IMR-90 (cell line): ENCODE measurements at regions not wholly inside any gene's neighbourhood (a gene's known extent, or its start where the extent isn't known, plus 50 kb on each side); places are given as distances from the start of the nearest gene placed in this dataset.

Experiments
- ATAC-seq: fragments of 200-7000 bp; cut with Tn5 transposase; 2 replicates; pipeline ENCODE4 v1.9.1; 2020; ENCODE audit warnings: low read depth, mild to moderate bottlenecking, moderate library complexity
- BruUV-seq: library from RNA; stranded (reverse); fragments of 400-500 nt; replicated peaks from 2 replicates; lab custom pipeline; 2021; lab: Mats Ljungman, UMichigan
- CTCF ChIA-PET: fragments of 300-600 bp; formaldehyde crosslinking; extraction: SDS; loops from one replicate; lab custom pipeline; 2021; ENCODE audit warnings: antibody characterized with exemption; lab: Yijun Ruan, JAX
- POLR2A ChIA-PET: fragments of 300-600 bp; sonication (Branson Sonifier 250); formaldehyde crosslinking; loops from one replicate; lab custom pipeline; 2022; ENCODE audit warnings: antibody characterized with exemption; ENCODE audit not compliant: unreplicated experiment; lab: Charles Lee
- DNase-seq: peaks from one replicate; pipeline ENCODE4 v3.0.0; 2013
- H2AFZ ChIP-seq: replicated peaks from 2 replicates; pipeline ENCODE3; 2013; ENCODE audit warnings: low read length, mild to moderate bottlenecking; ENCODE audit not compliant: poor library complexity
- H2AK5ac ChIP-seq: 2 replicates; pipeline ENCODE4 v1.6.1; 2013; ENCODE audit warnings: low read depth, low read length, inconsistent platforms
- H2AK9ac ChIP-seq: replicated peaks from 2 replicates; pipeline ENCODE3; 2013; ENCODE audit warnings: mild to moderate bottlenecking, low read depth, low read length, moderate library complexity; ENCODE audit not compliant: poor library complexity
- H2BK120ac ChIP-seq: 2 replicates; pipeline ENCODE4 v1.6.1; 2013; ENCODE audit warnings: low read depth, low read length, inconsistent platforms
- H2BK15ac ChIP-seq: 3 replicates; pipeline ENCODE4 v1.6.1; 2013; ENCODE audit warnings: low read depth, low read length, inconsistent platforms
- H2BK20ac ChIP-seq: 2 replicates; pipeline ENCODE4 v1.6.1; 2013; ENCODE audit warnings: low read depth, mild to moderate bottlenecking, inconsistent platforms, low read length, moderate library complexity
- H2BK5ac ChIP-seq: 2 replicates; pipeline ENCODE4 v1.6.1; 2013; ENCODE audit warnings: mild to moderate bottlenecking, low read depth, low read length, inconsistent platforms; ENCODE audit not compliant: poor library complexity, severe bottlenecking
- H3K14ac ChIP-seq: replicated peaks from 2 replicates; pipeline ENCODE4 v1.6.1; 2013; ENCODE audit warnings: low read depth, low read length, inconsistent platforms
- H3K18ac ChIP-seq: 2 replicates; pipeline ENCODE4 v1.6.1; 2013; ENCODE audit warnings: low read depth, low read length, control low read depth
- H3K23ac ChIP-seq: 2 replicates; pipeline ENCODE4 v1.6.1; 2013; ENCODE audit warnings: low read depth, low read length, inconsistent platforms
- H3K27ac ChIP-seq: 2 replicates; pipeline ENCODE4 v1.5.1; 2013; ENCODE audit warnings: mild to moderate bottlenecking, control low read depth, low read length; ENCODE audit not compliant: insufficient read depth
- H3K27me3 ChIP-seq: 2 replicates; pipeline ENCODE4 v1.6.1; 2013; ENCODE audit warnings: low read length; ENCODE audit not compliant: control insufficient read depth, insufficient read depth
- H3K36me3 ChIP-seq: 2 replicates; pipeline ENCODE4 v1.6.1; 2013; ENCODE audit warnings: low read length, mixed read lengths; ENCODE audit not compliant: control insufficient read depth, insufficient read depth
- H3K4ac ChIP-seq: 2 replicates; pipeline ENCODE4 v1.6.1; 2013; ENCODE audit warnings: low read depth, low read length, inconsistent platforms
- H3K4me1 ChIP-seq: 2 replicates; pipeline ENCODE4 v1.6.1; 2013; ENCODE audit warnings: low read length, mixed read lengths; ENCODE audit not compliant: control insufficient read depth, insufficient read depth
- H3K4me2 ChIP-seq: 2 replicates; pipeline ENCODE4 v1.6.1; 2013; ENCODE audit warnings: low read depth, mild to moderate bottlenecking, control low read depth, low read length, moderate library complexity
- H3K4me3 ChIP-seq: 2 replicates; pipeline ENCODE4 v1.5.1; 2013; ENCODE audit warnings: low read depth, mild to moderate bottlenecking, control low read depth, low read length, moderate library complexity; ENCODE audit not compliant: insufficient read depth
- H3K56ac ChIP-seq: 2 replicates; pipeline ENCODE4 v1.6.1; 2013; ENCODE audit warnings: low read length, inconsistent platforms; ENCODE audit not compliant: insufficient read depth; ENCODE audit errors: extremely low read depth
- H3K79me1 ChIP-seq, 2 experiments: 2 replicates each; pipeline ENCODE4 v1.6.1; 2013; ENCODE audit warnings: low read length in 2 of 2, inconsistent platforms in 1 of 2, low read depth in 1 of 2
- H3K9ac ChIP-seq: 2 replicates; pipeline ENCODE4 v1.6.1; 2013; ENCODE audit warnings: low read depth, low read length, control low read depth
- H3K9me1 ChIP-seq: 2 replicates; pipeline ENCODE4 v1.6.1; 2013; ENCODE audit warnings: low read length, inconsistent platforms; ENCODE audit not compliant: insufficient read depth
- H3K9me3 ChIP-seq: 2 replicates; pipeline ENCODE4 v1.6.1; 2013; ENCODE audit warnings: low read length; ENCODE audit not compliant: control insufficient read depth, insufficient read depth
- H4K20me1 ChIP-seq: 2 replicates; pipeline ENCODE4 v1.6.1; 2013; ENCODE audit warnings: low read length, inconsistent platforms; ENCODE audit not compliant: insufficient read depth
- H4K5ac ChIP-seq: 2 replicates; pipeline ENCODE4 v1.6.1; 2013; ENCODE audit warnings: mild to moderate bottlenecking, low read depth, low read length, control low read depth
- H4K8ac ChIP-seq, 2 experiments: 2 replicates each; pipeline ENCODE4 v1.6.1; 2013; ENCODE audit warnings: low read depth in 2 of 2, low read length in 2 of 2, control low read depth in 1 of 2, inconsistent platforms in 1 of 2
- H4K91ac ChIP-seq: 2 replicates; pipeline ENCODE4 v1.6.1; 2013; ENCODE audit warnings: low read depth, low read length, inconsistent platforms; ENCODE audit not compliant: insufficient read depth
- BHLHE40 ChIP-seq: fragments of 150-350 bp; IDR thresholded peaks from 2 replicates; pipeline ENCODE4 v1.6.1; 2016; ENCODE audit warnings: mild to moderate bottlenecking, low read depth, low read length
- CHD1 ChIP-seq: IDR thresholded peaks from 2 replicates; pipeline ENCODE4 v1.6.1; 2012; ENCODE audit warnings: low read depth, low read length, improper control_type of control experiment
- MAFK ChIP-seq: IDR thresholded peaks from 2 replicates; pipeline ENCODE4 v1.6.1; 2012; ENCODE audit warnings: low read depth, low read length, improper control_type of control experiment
- MXI1 ChIP-seq: IDR thresholded peaks from 2 replicates; pipeline ENCODE4 v1.6.1; 2012; ENCODE audit warnings: low read depth, mild to moderate bottlenecking, low read length, moderate library complexity, borderline replicate concordance
- POLR2A ChIP-seq: IDR thresholded peaks from 2 replicates; pipeline ENCODE4 v1.6.1; 2012; ENCODE audit warnings: mild to moderate bottlenecking, low read depth, low read length
- RAD21 ChIP-seq: IDR thresholded peaks from 2 replicates; pipeline ENCODE4 v1.6.1; 2012; ENCODE audit warnings: low read length, improper control_type of control experiment
- RFX5 ChIP-seq: IDR thresholded peaks from 2 replicates; pipeline ENCODE4 v1.8.0; 2012; ENCODE audit warnings: low read depth, mild to moderate bottlenecking, low read length, moderate library complexity
- USF2 ChIP-seq: fragments of 150-350 bp; IDR thresholded peaks from 2 replicates; pipeline ENCODE4 v1.6.1; 2017; ENCODE audit warnings: mild to moderate bottlenecking, antibody characterized with exemption, low read length, low read depth
- WGBS, 2 experiments: methylation state at CpG; one replicate each; pipeline versions ENCODE4 v1.1.5 to v1.1.7; 2013; ENCODE audit warnings: missing lambda C conversion rate in 2 of 2; ENCODE audit not compliant: insufficient read length in 1 of 2; ENCODE audit errors: extremely low coverage in 2 of 2; 5-methylcytosine and 5-hydroxymethylcytosine counted together
- dilution Hi-C: fragments of 300-500 bp; cut with HindIII; formaldehyde crosslinking; loops from one replicate; pipeline ENCODE4 v1.14.3; 2018; ENCODE audit warnings: low sequenced_read_pairs; ENCODE audit not compliant: unreplicated experiment
- in situ Hi-C: fragments of 300-500 bp; cut with MboI; formaldehyde crosslinking; loops from 3 replicates; pipeline ENCODE4 v1.14.3; 2019; ENCODE audit warnings: low sequenced_read_pairs, inconsistent platforms, mixed read lengths
- intact Hi-C: fragments of 100-400 bp; cut with micrococcal nuclease; formaldehyde crosslinking; loops from 2 replicates; pipeline ENCODE4 v1.10.0; 2022

DNA sequence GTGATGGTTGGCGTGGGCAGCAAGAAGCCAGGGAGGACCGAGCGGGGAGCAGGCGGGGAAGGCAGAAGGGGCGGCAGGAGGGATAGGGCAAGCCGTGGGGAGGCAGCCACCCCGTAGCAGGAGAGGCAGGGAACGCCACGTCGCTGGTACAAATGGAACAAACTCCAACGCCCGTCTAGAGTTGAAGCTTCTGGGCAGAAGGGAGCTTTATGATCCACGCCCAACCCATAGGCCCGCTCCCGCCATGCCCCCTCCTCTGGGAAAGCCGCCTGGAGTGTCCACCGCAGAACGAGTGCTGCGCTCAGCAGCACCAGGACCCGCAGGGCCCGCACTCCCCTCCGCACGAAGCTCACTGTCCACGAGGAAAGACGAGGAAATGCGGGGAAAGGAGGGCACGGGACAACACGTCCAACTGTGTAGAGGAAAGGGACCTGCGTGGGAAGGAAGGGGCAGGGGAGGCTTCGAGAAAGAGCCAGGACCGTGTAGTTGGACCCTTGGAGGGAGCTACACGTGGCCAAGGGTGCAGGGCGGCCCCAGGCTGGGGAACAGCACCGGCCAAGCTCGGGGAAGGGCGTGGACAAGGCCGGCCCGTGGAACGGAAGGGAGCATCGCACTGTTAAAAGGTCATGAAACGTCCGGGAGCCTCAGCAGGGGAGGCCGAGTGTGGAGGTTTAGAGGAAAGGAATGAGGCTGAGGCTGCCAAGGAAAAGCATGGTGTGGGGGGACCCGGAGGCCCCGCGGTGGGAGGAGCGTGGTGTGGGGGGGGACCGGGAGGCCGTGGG is 204.0 kb downstream of the DLL1 start:
- Histone ChIP-seq H4K8ac (no peak overlapping the region), H2BK120ac (no peak overlapping the region), H4K91ac (no peak overlapping the region), H2BK20ac (no peak overlapping the region), H3K4me3 (no peak overlapping the region), H3K79me1 (no peaks in the 10 kb centered on the region), H3K4ac (no peak overlapping the region), H3K4me1 (no peaks in the 10 kb centered on the region), H4K5ac (no peak overlapping the region), H3K9me1 (no peaks in the 10 kb centered on the region), H3K9ac (no peak overlapping the region), H4K20me1 (no peaks in the 10 kb centered on the region), H2AFZ (no peak overlapping the region), H2AK9ac (no peak overlapping the region), H3K36me3 (no peaks in the 10 kb centered on the region), H3K9me3 (peaks cover 41% of the 10 kb centered on the region), H3K56ac (no peak overlapping the region), H3K27me3 (no peaks in the 10 kb centered on the region), H3K4me2 (no peak overlapping the region), H2BK5ac (no peak overlapping the region), H3K27ac (no peak overlapping the region), H3K14ac (no peak overlapping the region), H3K18ac (no peak overlapping the region), H3K23ac (no peak overlapping the region), H2AK5ac (no peak overlapping the region), H2BK15ac (no peak overlapping the region)
- intact Hi-C loops = no loop called here
- ATAC-seq (no peak), DNase-seq (no peak)
- no TSS peak for BruUV-seq
- POLR2A ChIA-PET = no interaction called here
- TF ChIP-seq MAFK = no peak
- TF ChIP-seq POLR2A = no peak
- no peak for TF ChIP-seq BHLHE40
- TF ChIP-seq MXI1 = no peak
- no peak for TF ChIP-seq USF2
- no peak for TF ChIP-seq RAD21
- TF ChIP-seq CHD1 = no peak
- TF ChIP-seq RFX5 = no peak
- CTCF ChIA-PET = no interaction called here
- dilution Hi-C loops = no loop called here
- WGBS, 2 experiments = 88% methylated on average over 32 of the region's 49 CpGs; no CpG with 5 or more reads in 1 of the 2 experiments
- in situ Hi-C loops = no loop called here
